Right renal cortex interstitium (tissue), 3 donors: ENCODE measurements at regions not wholly inside any gene's neighbourhood (a gene's known extent, or its start where the extent isn't known, plus 50 kb on each side); places are given as distances from the start of the nearest gene placed in this dataset.

ENCODE experiments used
- DNase-seq, 3 donors: peaks; one replicate each; pipeline ENCODE4 v3.0.0-alpha.2; 2013; ENCODE audit warnings: low read depth in 3 of 3, low spot score in 2 of 3

DNA sequence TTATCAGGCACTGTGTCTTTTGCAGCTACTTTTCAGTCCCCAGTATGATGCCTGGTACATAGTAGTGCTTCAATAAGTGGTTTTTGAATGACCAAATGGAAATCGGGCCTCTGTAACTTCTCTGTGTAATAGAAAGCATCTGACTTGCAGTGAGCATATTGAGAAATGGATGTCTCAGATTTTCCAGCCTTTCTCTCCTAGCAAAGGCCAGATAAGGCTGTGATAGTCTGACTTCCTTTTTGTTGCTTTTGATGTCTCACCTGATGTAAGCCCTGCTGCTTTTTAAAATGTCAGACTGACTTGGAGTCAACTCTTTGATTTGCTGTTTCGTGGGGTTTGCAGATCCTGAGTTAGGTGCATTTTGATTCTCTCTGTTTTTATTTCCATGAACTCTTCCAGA is 590.0 kb upstream of the ZNF608 start:
- no peak for DNase-seq

DNA sequence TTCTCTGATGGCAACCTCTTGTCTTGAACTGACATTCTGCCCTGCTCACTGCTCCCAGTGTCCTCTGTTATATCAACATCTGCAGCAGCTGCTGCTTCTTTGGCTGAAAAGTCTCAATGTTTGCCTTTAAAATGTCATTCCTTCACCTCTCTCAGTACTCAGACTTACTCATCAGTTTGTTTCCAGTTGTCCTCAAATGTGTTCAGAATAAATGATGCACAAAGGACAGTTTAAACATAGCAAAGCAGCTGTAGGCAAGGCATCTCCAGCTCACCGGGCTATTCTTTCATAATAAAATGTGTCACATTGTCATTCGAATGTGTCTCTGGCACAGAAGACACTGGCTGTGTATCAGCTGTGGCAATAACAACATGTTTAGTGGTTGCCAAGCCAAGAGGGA is 590.9 kb upstream of the ZNF608 start:
- no peak for DNase-seq

DNA sequence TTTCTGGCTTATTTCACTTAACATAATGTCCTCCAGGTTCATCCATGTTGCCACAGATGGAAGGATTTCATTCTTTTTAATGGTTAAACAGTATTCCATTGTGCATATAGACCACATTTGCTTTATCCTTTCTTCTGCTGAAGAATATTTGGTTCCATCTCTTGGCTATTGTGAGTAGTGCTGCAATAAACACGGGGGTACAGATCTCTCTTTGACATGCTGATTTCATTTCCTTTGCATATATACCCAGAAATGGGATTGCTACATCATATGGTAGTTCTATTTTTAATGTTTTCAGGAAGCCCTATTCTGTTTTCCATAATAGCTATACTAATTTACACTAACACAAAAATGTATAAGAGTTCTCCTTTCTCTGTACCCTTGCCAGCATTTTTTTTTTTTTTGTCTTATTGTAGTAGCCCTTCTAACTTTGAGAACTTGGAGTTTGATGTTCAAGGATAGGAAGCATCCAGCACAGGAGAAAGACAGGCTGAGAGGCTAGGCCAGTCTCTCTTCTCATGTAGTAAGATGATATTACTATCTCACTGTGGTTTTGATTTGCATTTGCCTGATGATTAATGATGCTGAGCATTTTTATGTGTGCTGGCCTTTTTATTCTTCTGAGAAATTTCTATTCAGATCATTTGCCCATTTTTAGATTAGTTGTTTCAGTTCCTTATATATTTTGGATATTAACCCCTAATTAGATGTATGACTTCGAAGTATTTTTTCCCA is 592.2 kb upstream of the ZNF608 start:
- DNase-seq: no peak

DNA sequence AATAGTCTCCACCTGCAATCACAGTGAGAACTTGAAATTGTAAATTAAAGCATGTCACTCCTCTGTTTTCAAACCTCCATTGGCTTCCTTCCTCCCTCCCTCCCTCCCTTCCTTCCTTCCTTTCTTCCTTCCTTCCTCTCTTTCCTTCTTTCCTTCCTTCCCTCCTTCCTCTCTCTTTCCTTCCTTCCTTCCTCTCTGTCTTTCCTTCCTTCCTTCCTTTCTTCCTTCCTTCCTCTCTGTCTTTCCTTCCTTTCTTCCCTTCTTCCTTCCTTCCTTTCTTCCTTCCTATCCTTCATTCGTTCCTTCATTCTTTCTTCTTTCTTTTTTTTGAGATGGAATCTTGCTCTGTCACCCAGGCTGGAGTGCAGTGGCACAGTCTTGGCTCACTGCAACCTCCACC is 595.0 kb upstream of the ZNF608 start:
- no peak for DNase-seq

DNA sequence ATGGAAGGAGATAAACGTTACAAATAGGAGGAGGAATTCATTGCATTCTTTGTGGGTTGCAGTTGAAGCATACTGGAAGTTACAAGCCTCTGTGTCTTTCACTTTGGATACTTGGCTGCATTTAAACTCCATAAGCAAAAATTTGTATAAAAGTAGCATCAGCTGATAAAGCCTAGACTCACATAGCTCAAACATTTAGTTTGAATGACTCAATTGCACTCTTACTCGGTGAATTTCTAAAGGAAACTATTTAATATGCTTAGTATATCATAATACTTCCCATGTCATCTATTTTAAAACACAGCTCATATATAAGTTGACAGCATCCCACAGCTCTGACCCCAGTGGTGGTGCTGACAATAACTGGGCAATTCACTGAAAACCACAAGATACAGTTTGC is 596.6 kb upstream of the ZNF608 start:
- no peak for DNase-seq

DNA sequence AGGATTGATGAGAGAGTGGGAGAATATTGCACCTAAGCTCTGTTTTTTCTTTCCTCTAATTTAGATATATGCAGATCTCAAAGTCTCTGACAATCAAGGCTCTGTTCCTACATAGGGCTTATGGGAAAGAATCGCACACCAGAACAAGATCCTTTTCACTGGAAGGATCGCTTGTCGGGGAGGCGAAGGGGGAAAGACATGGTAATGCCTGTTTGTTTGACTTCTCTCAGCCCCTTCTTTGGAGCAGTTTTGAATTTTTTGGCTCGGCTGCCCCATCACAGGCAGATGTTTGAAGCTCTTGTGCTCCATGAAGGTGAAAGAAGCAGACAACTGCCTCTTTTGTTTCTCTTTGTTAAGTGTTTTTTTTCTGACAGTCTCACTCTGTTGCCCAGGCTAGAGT is 599.9 kb upstream of the ZNF608 start:
- DNase-seq: no peak

DNA sequence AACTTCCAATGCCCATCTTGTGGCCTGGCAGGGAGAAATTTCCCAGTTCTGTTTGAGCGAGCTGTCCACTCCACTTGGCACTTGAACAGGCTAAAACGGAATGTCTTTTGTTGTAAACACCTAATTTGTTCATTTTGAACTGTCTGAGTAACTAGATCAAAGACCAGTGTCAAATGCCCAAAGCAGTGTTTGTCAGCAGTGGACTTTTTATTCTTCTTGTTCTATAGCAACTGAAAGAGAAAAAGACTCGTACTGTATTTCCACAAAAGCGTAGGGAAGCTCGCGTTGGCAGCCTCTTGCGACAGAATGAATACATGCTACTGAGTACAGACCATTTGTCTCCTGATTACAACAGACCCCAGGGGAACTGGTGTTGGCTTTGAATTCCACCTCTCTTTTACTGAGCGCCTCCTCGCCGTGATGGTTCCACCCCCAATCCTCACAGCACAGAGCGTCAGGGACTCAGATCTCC is 601.8 kb upstream of the ZNF608 start:
- no peak for DNase-seq

DNA sequence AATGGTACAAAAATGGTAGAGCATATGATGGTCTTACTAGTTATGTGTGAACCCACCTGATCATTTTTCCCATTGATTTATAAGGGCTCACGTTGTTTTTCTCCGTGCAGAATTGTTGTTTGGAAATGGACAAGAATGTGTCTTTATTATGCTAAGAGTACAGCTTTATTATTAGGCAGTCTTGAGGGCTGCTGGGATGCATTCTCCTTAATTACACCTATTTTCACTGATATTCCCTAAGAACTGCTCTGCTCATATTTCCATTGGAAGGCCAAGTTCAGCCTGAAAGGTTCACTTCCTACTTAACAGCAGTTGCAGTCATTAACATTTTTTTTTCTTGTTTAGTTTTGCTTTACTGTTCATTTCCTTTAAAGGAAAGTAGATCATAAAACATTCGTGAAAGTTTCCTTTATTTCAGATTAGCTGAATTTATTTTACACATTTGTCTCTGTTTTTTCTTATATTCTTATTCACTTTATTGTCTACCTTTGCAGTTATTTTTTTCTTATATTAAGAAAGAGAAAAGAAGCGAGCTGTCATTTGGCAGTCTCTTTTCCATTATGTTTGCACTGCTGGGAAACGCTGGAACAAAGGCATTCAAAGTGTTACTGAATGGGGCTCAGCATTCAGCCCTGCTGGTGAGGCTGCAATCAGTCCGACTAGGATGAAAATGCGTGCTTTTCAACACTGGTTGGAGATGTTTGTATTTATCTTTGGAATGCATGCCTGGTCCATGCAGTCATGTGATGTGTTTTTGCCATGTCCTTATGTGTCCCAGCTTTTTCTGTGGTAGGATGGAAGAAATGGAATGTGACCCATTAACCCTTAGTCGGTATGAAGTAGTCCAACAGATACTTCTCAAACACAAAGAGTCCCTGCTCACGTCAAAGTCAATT is 602.7 kb upstream of the ZNF608 start:
- DNase-seq: no peak

DNA sequence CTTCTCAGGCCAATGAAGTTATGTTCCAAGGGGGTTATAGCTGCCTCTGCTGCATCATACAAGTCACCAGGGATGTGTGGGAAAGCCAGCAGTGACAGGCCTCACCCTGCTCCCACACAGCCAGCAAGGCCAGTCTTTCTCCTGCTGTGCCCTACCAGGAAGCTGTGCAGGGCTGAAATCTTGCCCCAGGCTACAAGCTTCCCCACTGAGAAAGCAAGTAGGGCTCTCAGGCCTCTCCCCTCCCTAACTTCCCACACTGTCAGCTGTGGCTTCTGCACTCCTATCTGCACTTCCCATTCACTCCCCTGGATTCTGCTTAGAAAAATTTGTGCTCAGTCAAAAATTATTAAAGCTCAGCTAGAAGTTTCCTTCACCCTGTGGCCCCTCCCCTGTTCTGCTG is 611.2 kb upstream of the ZNF608 start:
- no peak for DNase-seq

DNA sequence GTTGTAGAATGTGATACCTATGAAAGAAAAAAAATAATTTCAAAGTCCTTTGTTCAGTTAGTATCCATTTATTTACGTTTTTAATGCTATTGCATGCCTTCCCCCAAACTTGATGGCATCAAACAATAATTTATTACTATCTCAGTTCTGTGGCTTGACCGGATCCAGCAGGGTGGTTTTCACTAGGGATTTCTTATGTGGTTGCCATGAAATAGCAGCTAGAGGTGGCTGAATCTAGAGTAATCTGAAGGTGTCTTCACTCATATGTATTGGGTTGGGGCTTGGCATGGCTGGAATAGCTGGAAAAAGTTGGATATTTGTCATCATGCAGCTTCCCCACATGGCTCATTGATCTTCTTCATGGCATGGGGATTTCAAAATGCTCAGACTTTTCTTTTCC is 619.3 kb upstream of the ZNF608 start:
- no peak for DNase-seq

DNA sequence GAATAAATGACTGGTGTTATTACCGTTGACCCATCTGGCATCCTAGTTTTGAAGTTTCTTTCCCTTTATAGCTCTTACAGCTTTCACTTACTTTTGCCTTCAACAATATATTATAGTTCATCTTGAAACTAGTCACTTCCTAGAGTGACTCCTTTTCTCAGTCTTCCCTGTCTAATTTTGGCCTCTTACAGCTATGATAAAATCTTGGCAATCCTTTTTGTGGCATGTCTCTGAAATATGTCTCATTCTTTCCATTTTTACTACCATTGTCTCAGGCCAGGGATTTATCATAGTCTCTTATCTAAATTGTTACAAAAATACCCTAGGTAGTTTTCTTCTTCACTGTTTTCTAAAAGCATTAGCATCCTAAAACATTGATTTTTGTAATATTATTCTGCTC is 621.3 kb upstream of the ZNF608 start:
- no peak for DNase-seq

DNA sequence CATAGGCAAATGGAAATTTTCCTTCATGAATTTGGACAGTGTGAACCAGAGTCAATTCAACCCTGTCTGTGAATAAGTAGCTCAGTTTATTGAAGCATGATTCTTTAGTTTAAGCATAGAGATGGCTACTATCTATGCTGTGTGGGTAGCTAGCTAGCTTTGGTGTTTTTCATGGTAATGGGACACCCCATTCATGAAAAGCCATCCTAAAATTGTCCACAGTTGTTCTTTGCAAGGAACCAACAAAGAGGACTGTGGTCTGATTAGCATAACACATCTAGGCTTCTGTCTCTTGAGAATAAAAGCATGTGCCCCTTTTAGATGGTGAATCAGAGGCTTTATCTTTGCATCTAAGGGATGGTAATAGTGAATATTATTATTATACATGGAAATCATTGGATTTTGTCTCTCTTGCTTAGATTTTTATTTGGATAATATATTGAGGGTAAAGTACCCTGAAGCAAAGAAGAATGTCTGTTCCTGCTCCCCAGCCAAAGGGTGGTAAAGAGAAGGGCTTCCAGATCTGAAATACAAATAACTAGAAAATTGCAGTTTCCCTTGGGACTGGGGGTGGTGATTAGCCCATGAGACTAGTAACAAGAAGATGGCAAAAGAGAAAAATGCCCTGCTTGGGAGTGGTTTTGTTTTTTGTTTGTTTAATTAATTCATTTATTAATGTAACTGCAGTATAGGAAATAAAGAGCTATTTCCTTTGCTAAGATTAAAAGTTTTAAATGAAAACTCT is 624.2 kb upstream of the ZNF608 start:
- no peak for DNase-seq

DNA sequence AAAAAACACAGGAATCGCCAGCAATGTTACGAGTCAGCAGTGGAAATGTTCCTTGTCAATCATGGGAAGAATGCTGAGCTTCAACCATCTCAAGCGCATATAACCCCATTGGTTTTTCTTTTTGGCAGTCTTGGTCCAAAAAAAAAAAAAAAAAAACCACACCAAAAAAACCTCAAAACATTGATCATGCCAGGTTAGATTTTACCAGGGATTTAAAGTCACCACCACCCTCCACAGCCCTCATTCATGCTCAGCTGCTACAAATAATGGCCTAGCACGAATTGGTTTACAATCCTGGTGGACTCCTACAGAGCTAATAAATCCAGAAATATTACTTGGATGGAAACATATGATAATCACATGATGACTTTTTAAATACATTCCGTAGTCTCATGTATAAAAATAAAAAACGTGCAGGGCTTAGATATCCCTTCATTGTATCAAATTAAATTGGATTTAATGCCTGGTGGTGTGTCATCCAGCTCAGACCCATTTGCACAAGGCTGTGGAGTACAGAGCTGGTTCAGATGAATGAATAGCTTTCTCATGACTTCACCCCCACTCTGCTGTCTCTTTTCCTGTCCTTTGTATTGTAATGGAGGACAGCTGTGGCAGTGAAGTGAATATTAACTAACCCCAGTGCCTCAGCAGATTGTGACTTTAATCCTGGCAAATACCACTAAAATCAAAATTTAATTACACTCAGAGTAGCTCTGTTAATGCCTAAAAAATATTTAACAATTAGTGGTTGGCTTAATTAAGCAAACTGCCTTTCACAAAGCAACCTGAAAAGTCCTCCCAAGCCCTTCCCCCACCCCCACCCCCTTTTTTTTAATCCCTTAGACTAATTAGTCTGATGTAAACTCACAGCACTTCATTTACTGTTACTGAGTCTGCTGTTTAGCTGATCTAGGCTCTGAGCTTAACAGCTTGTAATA is 626.5 kb upstream of the ZNF608 start:
- no peak for DNase-seq

DNA sequence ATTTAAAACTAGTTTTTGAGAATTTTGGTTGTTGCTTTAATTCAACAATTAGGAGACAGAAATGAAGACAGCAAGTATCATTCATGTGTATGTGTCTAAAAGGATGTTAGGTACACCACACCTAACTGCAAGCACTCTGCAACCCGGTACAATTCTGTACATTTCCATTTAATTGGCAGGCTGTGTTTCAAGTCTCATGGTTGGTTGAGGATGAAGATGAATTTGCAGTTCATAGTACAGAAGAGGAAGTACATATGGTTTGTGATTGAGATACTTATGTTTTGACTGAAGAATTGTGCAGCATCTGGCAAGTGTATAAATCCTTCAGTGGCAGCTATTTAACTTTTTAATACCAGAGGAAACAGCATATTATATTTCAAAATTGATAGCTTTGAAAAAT is 628.7 kb upstream of the ZNF608 start:
- no peak for DNase-seq

DNA sequence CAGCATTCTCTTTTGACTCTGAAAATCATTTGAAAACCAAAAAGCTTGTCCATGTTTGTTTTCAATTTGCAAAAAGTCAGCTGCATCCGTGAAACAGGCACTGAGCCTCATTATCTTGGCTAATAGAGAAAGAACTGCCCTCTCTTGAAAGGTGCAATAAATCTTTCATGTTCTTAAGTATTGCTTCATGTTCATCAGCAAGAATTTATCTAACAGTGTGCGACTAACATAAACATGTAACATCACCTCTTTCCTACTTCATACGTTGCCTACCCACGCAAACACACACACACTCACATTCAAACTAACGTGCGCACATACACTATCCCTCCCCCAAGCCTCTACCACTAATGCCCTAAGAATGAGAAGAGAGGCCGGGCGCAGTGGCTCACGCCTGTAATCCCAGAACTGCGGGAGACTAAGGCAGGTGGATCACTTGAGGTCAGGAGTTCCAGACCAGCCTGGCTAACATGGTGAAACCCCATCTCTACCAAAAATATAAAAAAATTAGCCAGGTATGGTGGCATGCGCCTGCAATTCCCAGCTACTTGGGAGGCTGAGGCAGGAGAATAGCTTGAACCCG is 629.7 kb upstream of the ZNF608 start:
- DNase-seq: no peak

DNA sequence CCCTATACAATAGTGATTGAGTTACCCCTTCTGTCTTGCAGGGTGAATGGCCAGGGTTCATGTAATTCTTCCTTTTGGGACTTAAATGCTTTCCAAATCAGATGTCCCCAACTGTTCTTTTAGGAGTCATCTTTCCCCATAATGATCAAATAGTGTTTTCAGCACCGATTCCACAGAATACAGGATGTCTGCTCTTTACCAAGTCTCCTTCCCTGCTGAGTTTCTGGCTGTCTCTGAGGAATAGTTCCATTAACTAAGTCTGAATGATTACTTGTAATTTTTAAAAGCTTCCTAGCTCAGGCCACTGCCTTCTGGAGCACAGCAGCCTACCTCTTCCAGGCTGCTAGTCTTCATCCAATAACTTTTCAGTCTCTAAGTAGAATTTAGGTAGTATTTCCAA is 630.7 kb upstream of the ZNF608 start:
- DNase-seq: no peak

DNA sequence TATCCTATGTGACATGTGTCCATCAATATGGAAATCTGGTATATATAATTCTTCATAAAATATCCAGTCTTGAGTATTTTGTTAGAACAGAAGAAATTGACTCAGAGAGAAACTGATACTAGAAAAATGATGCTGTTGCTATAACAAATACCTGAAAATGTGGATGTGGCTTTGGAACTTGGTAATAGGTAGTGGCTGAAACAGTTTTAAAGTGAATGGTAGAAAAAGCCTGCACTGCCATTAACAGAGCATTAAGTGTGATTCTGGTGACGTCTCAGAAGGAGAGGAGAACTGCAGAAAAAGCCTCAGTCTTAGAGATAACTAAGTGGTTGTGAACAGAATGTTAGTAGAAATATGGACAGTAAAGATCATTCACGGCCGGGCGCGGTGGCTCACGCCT is 634.9 kb upstream of the ZNF608 start:
- no peak for DNase-seq

DNA sequence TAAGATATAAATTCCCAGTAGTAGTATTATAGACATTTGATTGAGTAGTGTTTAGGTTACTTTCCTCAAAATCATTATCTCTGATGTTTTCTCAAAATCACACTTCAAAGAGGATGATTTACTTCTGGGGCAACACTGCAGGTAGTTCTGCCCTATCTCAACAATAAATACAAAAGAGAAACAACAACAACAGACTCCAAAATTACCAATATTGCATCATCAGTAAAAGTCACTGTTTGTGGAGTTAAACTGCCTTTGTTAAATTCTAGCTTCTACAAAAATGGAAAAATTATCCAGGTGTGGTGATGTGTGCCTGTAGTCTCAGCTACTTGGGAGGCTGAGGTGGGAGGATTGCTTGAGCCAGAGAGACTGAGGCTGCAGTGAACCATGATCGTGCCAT is 637.6 kb upstream of the ZNF608 start:
- DNase-seq: no peak

DNA sequence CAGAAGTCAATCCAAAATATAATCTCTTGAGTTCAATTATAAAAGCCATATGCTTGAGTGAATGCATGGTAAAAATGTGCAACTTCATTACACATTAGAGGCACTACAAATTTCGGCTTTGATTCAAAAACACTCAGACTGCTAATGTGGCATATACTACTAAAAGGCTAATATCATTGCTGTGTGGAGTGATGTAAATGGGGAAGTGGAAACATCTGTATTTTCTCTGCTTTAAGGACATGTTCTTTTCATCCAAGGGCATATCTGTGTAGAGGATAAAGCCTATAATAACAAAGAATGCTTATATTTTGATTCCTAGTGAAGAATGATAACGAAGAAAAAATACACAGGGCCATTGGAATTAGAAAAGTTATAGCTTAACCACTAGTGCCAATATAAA is 643.9 kb upstream of the ZNF608 start:
- DNase-seq: no peak

DNA sequence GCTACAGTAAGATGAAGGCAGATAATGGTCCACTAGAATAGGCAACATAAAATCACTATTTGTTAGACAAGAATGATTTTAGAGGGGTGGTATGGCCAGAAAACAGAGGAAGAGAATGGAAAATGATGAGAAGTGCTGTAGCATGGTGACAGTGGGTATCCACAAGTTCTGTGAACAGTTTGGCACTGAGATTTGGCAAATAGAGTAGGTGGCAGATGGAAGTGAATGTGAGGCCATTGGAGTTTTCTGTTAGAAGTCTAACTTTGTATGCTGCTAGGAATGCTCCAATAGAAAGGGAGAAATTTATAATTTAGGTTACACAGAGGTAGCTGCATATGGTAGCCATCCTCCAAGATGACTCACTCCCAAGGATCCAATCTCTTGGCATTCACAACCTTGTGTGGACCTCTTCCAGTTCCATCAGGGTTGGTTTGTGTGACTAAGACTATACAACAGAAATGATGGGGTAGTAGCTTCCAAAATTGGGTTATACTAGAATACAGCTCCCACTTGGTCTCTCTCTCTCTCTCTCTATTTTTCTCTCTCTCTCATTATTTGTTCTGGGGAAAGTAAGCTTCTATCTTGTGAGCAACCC is 646.9 kb upstream of the ZNF608 start:
- DNase-seq: no peak
